GM23338 (cell line): ENCODE measurements at regions not wholly inside any gene's neighbourhood (a gene's known extent, or its start where the extent isn't known, plus 50 kb on each side); places are given as distances from the start of the nearest gene placed in this dataset.

Experiments used
- CREB1 ChIP-seq: fragments of 250-450 bp; sonication (Bioruptor Pico); IDR thresholded peaks from 2 replicates; pipeline ENCODE4 v1.5.0; 2020; ENCODE audit warnings: low read depth, mild to moderate bottlenecking, moderate library complexity
- ETS1 ChIP-seq: IDR thresholded peaks from 2 replicates; pipeline ENCODE4 v1.6.1; 2016; ENCODE audit warnings: antibody characterized with exemption
- EZH2 ChIP-seq: fragments of 200-600 bp; sonication (generic); IDR thresholded peaks from one replicate; pipeline ENCODE4 v1.8.0; 2017; ENCODE audit warnings: antibody characterized with exemption, mild to moderate bottlenecking, low read depth; ENCODE audit not compliant: unreplicated experiment
- EZH2phosphoT487 ChIP-seq: fragments of 200-600 bp; sonication (generic); IDR thresholded peaks from one replicate; pipeline ENCODE4 v1.8.1; 2018; ENCODE audit warnings: antibody characterized with exemption; ENCODE audit not compliant: unreplicated experiment
- JUNB ChIP-seq: IDR thresholded peaks from one replicate; pipeline ENCODE4 v1.6.1; 2016; ENCODE audit warnings: antibody characterized with exemption; ENCODE audit not compliant: unreplicated experiment
- NANOG ChIP-seq: IDR thresholded peaks from 2 replicates; pipeline ENCODE4 v1.6.1; 2016; ENCODE audit warnings: antibody characterized with exemption, borderline replicate concordance
- POLR2AphosphoS5 ChIP-seq: IDR thresholded peaks from 2 replicates; pipeline ENCODE4 v1.6.1; 2016; ENCODE audit warnings: antibody characterized with exemption, low read depth
- STAT1 ChIP-seq: IDR thresholded peaks from one replicate; pipeline ENCODE4 v1.6.1; 2016; ENCODE audit warnings: antibody characterized with exemption; ENCODE audit not compliant: unreplicated experiment
- ZNF114 ChIP-seq: fragments of 250-450 bp; sonication (Bioruptor Pico); IDR thresholded peaks from 2 replicates; pipeline ENCODE4 v1.5.0; 2020; ENCODE audit warnings: mild to moderate bottlenecking, moderate library complexity
- ZNF331 ChIP-seq: fragments of 250-450 bp; sonication (Bioruptor Pico); IDR thresholded peaks from 2 replicates; pipeline ENCODE4 v1.5.0; 2020; ENCODE audit warnings: low read depth, mild to moderate bottlenecking, moderate library complexity
- TF ChIP-seq, protein P1 (sequence below), 2 experiments: fragments of 200-600 bp in 1 of 2; sonication (generic) in 1 of 2; conservative IDR thresholded peaks; 2 replicates each; pipeline versions ENCODE4 v1.5.1 to v1.6.1; 2016 to 2017; ENCODE audit warnings: antibody characterized with exemption in 2 of 2, low read depth in 2 of 2, mild to moderate bottlenecking in 2 of 2, moderate library complexity in 1 of 2
- TF ChIP-seq, protein P2 (sequence below): IDR thresholded peaks from one replicate; pipeline ENCODE4 v1.6.1; 2018; ENCODE audit warnings: antibody characterized with exemption; ENCODE audit not compliant: unreplicated experiment
- TF ChIP-seq, protein P3 (sequence below): fragments of 250-450 bp; sonication (Bioruptor Pico); IDR thresholded peaks from 2 replicates; pipeline ENCODE4 v1.5.0; 2020; ENCODE audit warnings: mild to moderate bottlenecking, moderate library complexity

GRCh38 chr1:177431123-177431522 lies 260.4 kb downstream of the BRINP2 start:
- TF ChIP-seq, protein P1, sequence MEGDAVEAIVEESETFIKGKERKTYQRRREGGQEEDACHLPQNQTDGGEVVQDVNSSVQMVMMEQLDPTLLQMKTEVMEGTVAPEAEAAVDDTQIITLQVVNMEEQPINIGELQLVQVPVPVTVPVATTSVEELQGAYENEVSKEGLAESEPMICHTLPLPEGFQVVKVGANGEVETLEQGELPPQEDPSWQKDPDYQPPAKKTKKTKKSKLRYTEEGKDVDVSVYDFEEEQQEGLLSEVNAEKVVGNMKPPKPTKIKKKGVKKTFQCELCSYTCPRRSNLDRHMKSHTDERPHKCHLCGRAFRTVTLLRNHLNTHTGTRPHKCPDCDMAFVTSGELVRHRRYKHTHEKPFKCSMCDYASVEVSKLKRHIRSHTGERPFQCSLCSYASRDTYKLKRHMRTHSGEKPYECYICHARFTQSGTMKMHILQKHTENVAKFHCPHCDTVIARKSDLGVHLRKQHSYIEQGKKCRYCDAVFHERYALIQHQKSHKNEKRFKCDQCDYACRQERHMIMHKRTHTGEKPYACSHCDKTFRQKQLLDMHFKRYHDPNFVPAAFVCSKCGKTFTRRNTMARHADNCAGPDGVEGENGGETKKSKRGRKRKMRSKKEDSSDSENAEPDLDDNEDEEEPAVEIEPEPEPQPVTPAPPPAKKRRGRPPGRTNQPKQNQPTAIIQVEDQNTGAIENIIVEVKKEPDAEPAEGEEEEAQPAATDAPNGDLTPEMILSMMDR (conservative IDR thresholded peaks at IDR 0.05; ENCODE audit: low read depth in 2 of 2) = peak; percentile 22 to 25; a peak in 3 of 4 replicates
- no peak for TF ChIP-seq EZH2
- no peak for TF ChIP-seq POLR2AphosphoS5
- TF ChIP-seq, protein P2, sequence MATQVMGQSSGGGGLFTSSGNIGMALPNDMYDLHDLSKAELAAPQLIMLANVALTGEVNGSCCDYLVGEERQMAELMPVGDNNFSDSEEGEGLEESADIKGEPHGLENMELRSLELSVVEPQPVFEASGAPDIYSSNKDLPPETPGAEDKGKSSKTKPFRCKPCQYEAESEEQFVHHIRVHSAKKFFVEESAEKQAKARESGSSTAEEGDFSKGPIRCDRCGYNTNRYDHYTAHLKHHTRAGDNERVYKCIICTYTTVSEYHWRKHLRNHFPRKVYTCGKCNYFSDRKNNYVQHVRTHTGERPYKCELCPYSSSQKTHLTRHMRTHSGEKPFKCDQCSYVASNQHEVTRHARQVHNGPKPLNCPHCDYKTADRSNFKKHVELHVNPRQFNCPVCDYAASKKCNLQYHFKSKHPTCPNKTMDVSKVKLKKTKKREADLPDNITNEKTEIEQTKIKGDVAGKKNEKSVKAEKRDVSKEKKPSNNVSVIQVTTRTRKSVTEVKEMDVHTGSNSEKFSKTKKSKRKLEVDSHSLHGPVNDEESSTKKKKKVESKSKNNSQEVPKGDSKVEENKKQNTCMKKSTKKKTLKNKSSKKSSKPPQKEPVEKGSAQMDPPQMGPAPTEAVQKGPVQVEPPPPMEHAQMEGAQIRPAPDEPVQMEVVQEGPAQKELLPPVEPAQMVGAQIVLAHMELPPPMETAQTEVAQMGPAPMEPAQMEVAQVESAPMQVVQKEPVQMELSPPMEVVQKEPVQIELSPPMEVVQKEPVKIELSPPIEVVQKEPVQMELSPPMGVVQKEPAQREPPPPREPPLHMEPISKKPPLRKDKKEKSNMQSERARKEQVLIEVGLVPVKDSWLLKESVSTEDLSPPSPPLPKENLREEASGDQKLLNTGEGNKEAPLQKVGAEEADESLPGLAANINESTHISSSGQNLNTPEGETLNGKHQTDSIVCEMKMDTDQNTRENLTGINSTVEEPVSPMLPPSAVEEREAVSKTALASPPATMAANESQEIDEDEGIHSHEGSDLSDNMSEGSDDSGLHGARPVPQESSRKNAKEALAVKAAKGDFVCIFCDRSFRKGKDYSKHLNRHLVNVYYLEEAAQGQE = no peak
- no peak for TF ChIP-seq EZH2phosphoT487
- TF ChIP-seq ETS1 = no peak
- TF ChIP-seq JUNB = no peak
- TF ChIP-seq CREB1 (CRISPR knock-in tag) = no peak
- no peak for TF ChIP-seq ZNF331 (CRISPR knock-in tag)
- no peak for TF ChIP-seq NANOG
- no peak for TF ChIP-seq STAT1
- TF ChIP-seq ZNF114 (CRISPR knock-in tag) = no peak
- TF ChIP-seq, protein P3, sequence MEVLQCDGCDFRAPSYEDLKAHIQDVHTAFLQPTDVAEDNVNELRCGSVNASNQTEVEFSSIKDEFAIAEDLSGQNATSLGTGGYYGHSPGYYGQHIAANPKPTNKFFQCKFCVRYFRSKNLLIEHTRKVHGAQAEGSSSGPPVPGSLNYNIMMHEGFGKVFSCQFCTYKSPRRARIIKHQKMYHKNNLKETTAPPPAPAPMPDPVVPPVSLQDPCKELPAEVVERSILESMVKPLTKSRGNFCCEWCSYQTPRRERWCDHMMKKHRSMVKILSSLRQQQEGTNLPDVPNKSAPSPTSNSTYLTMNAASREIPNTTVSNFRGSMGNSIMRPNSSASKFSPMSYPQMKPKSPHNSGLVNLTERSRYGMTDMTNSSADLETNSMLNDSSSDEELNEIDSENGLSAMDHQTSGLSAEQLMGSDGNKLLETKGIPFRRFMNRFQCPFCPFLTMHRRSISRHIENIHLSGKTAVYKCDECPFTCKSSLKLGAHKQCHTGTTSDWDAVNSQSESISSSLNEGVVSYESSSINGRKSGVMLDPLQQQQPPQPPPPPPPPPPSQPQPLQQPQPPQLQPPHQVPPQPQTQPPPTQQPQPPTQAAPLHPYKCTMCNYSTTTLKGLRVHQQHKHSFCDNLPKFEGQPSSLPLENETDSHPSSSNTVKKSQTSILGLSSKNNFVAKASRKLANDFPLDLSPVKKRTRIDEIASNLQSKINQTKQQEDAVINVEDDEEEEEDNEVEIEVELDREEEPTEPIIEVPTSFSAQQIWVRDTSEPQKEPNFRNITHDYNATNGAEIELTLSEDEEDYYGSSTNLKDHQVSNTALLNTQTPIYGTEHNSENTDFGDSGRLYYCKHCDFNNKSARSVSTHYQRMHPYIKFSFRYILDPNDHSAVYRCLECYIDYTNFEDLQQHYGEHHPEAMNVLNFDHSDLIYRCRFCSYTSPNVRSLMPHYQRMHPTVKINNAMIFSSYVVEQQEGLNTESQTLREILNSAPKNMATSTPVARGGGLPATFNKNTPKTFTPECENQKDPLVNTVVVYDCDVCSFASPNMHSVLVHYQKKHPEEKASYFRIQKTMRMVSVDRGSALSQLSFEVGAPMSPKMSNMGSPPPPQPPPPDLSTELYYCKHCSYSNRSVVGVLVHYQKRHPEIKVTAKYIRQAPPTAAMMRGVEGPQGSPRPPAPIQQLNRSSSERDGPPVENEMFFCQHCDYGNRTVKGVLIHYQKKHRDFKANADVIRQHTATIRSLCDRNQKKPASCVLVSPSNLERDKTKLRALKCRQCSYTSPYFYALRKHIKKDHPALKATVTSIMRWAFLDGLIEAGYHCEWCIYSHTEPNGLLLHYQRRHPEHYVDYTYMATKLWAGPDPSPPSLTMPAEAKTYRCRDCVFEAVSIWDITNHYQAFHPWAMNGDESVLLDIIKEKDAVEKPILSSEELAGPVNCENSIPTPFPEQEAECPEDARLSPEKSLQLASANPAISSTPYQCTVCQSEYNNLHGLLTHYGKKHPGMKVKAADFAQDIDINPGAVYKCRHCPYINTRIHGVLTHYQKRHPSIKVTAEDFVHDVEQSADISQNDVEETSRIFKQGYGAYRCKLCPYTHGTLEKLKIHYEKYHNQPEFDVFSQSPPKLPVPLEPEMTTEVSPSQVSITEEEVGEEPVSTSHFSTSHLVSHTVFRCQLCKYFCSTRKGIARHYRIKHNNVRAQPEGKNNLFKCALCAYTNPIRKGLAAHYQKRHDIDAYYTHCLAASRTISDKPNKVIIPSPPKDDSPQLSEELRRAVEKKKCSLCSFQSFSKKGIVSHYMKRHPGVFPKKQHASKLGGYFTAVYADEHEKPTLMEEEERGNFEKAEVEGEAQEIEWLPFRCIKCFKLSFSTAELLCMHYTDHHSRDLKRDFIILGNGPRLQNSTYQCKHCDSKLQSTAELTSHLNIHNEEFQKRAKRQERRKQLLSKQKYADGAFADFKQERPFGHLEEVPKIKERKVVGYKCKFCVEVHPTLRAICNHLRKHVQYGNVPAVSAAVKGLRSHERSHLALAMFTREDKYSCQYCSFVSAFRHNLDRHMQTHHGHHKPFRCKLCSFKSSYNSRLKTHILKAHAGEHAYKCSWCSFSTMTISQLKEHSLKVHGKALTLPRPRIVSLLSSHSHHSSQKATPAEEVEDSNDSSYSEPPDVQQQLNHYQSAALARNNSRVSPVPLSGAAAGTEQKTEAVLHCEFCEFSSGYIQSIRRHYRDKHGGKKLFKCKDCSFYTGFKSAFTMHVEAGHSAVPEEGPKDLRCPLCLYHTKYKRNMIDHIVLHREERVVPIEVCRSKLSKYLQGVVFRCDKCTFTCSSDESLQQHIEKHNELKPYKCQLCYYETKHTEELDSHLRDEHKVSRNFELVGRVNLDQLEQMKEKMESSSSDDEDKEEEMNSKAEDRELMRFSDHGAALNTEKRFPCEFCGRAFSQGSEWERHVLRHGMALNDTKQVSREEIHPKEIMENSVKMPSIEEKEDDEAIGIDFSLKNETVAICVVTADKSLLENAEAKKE (CRISPR knock-in tag) = no peak
